ENCODE measurements at regions not wholly inside any gene's neighbourhood (a gene's known extent, or its start where the extent isn't known, plus 50 kb on each side); places are given as distances from the start of the nearest gene placed in this dataset.
A peak's percentile ranks its signal among the peaks of the same experiment; 100 is the strongest.

- no peak overlapping the region for H3K27ac ChIP-seq (ENCODE audit: low read depth)
- no peaks in the 10 kb centered on the region for H3K27me3 ChIP-seq (ENCODE audit: insufficient read depth)
- no peaks in the 10 kb centered on the region for H3K36me3 ChIP-seq (ENCODE audit: insufficient read depth)
- H2AFZ ChIP-seq: no peak overlapping the region
- H3K4me3 Mint-ChIP-seq: no peak overlapping the region
- peaks cover 4% of the 10 kb centered on the region for H3K27me3 Mint-ChIP-seq (ENCODE audit: insufficient read depth, low read depth, poor library complexity)
- H3K79me2 ChIP-seq (replicated peaks; ENCODE audit: insufficient read depth): no peaks in the 10 kb centered on the region
- ATAC-seq: peak; percentile 22; the same call in 2 of the 3 replicates
- no peaks in the 10 kb centered on the region for H3K9me2 ChIP-seq (ENCODE audit: insufficient read depth)
- H3K27ac Mint-ChIP-seq: no peak overlapping the region
- no peak overlapping the region for H3K4me3 ChIP-seq
- H3K36me3 Mint-ChIP-seq (ENCODE audit: low read depth): no peaks in the 10 kb centered on the region
- H3K4me1 Mint-ChIP-seq: peaks cover 37% of the 10 kb centered on the region
- no peaks in the 10 kb centered on the region for H3F3A ChIP-seq (replicated peaks; ENCODE audit: low read depth)
- H3K4me2 ChIP-seq: no peak overlapping the region
- no peaks in the 10 kb centered on the region for H3K9me3 Mint-ChIP-seq
- TF ChIP-seq EZH2phosphoT487 (IDR thresholded peaks at IDR 0.05; ENCODE audit: unreplicated experiment): no peak
- TF ChIP-seq, protein P1, sequence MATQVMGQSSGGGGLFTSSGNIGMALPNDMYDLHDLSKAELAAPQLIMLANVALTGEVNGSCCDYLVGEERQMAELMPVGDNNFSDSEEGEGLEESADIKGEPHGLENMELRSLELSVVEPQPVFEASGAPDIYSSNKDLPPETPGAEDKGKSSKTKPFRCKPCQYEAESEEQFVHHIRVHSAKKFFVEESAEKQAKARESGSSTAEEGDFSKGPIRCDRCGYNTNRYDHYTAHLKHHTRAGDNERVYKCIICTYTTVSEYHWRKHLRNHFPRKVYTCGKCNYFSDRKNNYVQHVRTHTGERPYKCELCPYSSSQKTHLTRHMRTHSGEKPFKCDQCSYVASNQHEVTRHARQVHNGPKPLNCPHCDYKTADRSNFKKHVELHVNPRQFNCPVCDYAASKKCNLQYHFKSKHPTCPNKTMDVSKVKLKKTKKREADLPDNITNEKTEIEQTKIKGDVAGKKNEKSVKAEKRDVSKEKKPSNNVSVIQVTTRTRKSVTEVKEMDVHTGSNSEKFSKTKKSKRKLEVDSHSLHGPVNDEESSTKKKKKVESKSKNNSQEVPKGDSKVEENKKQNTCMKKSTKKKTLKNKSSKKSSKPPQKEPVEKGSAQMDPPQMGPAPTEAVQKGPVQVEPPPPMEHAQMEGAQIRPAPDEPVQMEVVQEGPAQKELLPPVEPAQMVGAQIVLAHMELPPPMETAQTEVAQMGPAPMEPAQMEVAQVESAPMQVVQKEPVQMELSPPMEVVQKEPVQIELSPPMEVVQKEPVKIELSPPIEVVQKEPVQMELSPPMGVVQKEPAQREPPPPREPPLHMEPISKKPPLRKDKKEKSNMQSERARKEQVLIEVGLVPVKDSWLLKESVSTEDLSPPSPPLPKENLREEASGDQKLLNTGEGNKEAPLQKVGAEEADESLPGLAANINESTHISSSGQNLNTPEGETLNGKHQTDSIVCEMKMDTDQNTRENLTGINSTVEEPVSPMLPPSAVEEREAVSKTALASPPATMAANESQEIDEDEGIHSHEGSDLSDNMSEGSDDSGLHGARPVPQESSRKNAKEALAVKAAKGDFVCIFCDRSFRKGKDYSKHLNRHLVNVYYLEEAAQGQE (IDR thresholded peaks at IDR 0.05; ENCODE audit: unreplicated experiment): no peak
- TF ChIP-seq, protein P2, sequence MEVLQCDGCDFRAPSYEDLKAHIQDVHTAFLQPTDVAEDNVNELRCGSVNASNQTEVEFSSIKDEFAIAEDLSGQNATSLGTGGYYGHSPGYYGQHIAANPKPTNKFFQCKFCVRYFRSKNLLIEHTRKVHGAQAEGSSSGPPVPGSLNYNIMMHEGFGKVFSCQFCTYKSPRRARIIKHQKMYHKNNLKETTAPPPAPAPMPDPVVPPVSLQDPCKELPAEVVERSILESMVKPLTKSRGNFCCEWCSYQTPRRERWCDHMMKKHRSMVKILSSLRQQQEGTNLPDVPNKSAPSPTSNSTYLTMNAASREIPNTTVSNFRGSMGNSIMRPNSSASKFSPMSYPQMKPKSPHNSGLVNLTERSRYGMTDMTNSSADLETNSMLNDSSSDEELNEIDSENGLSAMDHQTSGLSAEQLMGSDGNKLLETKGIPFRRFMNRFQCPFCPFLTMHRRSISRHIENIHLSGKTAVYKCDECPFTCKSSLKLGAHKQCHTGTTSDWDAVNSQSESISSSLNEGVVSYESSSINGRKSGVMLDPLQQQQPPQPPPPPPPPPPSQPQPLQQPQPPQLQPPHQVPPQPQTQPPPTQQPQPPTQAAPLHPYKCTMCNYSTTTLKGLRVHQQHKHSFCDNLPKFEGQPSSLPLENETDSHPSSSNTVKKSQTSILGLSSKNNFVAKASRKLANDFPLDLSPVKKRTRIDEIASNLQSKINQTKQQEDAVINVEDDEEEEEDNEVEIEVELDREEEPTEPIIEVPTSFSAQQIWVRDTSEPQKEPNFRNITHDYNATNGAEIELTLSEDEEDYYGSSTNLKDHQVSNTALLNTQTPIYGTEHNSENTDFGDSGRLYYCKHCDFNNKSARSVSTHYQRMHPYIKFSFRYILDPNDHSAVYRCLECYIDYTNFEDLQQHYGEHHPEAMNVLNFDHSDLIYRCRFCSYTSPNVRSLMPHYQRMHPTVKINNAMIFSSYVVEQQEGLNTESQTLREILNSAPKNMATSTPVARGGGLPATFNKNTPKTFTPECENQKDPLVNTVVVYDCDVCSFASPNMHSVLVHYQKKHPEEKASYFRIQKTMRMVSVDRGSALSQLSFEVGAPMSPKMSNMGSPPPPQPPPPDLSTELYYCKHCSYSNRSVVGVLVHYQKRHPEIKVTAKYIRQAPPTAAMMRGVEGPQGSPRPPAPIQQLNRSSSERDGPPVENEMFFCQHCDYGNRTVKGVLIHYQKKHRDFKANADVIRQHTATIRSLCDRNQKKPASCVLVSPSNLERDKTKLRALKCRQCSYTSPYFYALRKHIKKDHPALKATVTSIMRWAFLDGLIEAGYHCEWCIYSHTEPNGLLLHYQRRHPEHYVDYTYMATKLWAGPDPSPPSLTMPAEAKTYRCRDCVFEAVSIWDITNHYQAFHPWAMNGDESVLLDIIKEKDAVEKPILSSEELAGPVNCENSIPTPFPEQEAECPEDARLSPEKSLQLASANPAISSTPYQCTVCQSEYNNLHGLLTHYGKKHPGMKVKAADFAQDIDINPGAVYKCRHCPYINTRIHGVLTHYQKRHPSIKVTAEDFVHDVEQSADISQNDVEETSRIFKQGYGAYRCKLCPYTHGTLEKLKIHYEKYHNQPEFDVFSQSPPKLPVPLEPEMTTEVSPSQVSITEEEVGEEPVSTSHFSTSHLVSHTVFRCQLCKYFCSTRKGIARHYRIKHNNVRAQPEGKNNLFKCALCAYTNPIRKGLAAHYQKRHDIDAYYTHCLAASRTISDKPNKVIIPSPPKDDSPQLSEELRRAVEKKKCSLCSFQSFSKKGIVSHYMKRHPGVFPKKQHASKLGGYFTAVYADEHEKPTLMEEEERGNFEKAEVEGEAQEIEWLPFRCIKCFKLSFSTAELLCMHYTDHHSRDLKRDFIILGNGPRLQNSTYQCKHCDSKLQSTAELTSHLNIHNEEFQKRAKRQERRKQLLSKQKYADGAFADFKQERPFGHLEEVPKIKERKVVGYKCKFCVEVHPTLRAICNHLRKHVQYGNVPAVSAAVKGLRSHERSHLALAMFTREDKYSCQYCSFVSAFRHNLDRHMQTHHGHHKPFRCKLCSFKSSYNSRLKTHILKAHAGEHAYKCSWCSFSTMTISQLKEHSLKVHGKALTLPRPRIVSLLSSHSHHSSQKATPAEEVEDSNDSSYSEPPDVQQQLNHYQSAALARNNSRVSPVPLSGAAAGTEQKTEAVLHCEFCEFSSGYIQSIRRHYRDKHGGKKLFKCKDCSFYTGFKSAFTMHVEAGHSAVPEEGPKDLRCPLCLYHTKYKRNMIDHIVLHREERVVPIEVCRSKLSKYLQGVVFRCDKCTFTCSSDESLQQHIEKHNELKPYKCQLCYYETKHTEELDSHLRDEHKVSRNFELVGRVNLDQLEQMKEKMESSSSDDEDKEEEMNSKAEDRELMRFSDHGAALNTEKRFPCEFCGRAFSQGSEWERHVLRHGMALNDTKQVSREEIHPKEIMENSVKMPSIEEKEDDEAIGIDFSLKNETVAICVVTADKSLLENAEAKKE (CRISPR knock-in tag; IDR thresholded peaks at IDR 0.05): no peak
- TF ChIP-seq STAT1 (IDR thresholded peaks at IDR 0.05; ENCODE audit: unreplicated experiment): no peak
- TF ChIP-seq NANOG (IDR thresholded peaks at IDR 0.05; ENCODE audit: borderline replicate concordance): no peak
- no peak for TF ChIP-seq ETS1 (IDR thresholded peaks at IDR 0.05)
- TF ChIP-seq CREB1 (CRISPR knock-in tag; IDR thresholded peaks at IDR 0.05; ENCODE audit: low read depth): no peak
- TF ChIP-seq EZH2 (IDR thresholded peaks at IDR 0.05; ENCODE audit: low read depth, unreplicated experiment): no peak
- TF ChIP-seq CTCF (conservative IDR thresholded peaks at IDR 0.05; ENCODE audit: low read depth in 2 of 2): no peak
- no peak for TF ChIP-seq POLR2AphosphoS5 (IDR thresholded peaks at IDR 0.05; ENCODE audit: low read depth)
- TF ChIP-seq JUNB (IDR thresholded peaks at IDR 0.05; ENCODE audit: unreplicated experiment): no peak
- TF ChIP-seq ZNF331 (CRISPR knock-in tag; IDR thresholded peaks at IDR 0.05; ENCODE audit: low read depth): no peak
- peaks cover 18% of the 10 kb centered on the region for H3K4me1 ChIP-seq (ENCODE audit: insufficient read depth)
- DNase-seq (ENCODE audit: low spot score): peak; percentile 12
- H4K20me1 ChIP-seq (replicated peaks; ENCODE audit: insufficient read depth): no peaks in the 10 kb centered on the region
Measured at GRCh38 chr2:212945526-212945925, 205.9 kb downstream of the IKZF2 start.

All from GM23338 (cell line).